AG04449 (cell line): ENCODE measurements at regions not wholly inside any gene's neighbourhood (a gene's known extent, or its start where the extent isn't known, plus 50 kb on each side); places are given as distances from the start of the nearest gene placed in this dataset.

Experiments used
- CTCF ChIA-PET: fragments of 350-600 bp; formaldehyde crosslinking; extraction: SDS; loops from one replicate; lab custom pipeline; 2021; ENCODE audit warnings: antibody characterized with exemption; lab: Yijun Ruan, JAX
- POLR2A ChIA-PET: fragments of 400-600, 350-600 bp; formaldehyde crosslinking; extraction: SDS; loops from one replicate; lab custom pipeline; 2020; ENCODE audit warnings: antibody characterized with exemption, inconsistent platforms; lab: Yijun Ruan, JAX
- DNase-seq: peaks from one replicate; pipeline ENCODE4 v3.0.0-alpha.2; 2010; ENCODE audit warnings: low read depth, low spot score
- H3K4me3 ChIP-seq: 2 replicates; pipeline ENCODE4 v1.5.1; 2011; ENCODE audit warnings: low read depth, mild to moderate bottlenecking, control low read depth, low read length
- CTCF ChIP-seq: IDR thresholded peaks from one replicate; pipeline ENCODE4 v1.5.1; 2011; ENCODE audit warnings: mild to moderate bottlenecking, moderate library complexity, low read length, control low read depth, inconsistent platforms; ENCODE audit not compliant: insufficient read depth; ENCODE audit errors: missing control alignments

DNA sequence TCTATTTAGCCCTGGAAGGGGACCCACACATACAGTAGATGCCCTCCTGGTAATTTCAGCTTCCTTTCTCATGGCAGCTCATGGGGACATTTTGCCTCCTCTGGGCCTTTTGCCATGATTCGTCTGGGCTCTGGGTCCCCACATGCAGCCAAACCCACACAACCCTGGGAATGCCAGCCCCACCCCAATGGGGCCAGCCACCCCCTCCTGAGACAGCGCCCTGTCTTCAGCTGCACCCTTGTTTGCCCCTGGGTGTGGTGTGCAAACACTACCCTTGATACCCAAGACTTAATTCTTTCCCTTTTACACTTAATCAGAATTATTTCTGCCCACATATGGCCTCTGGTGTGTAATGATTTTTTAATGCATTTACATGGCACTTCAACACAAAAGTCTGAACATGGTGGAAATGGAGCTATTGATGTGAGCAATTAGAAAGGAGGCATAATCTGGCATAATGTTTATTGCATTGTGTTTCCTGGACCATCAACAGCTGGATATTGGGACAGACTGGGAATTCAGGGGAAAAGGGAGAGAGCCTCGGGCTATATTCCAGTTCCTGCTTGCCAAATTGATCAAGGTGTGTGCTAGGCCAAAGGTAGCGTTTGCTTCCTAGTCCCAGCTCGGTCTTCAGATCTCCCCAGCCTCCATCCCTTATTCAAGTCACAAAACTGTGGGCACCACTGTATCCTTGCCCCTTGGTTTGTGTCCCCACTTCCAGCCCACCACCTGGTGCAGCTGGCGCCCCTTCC lies 85.0 kb upstream of the ANO1 start:
- no peak for TF ChIP-seq CTCF
- CTCF ChIA-PET: interaction anchor here (0.9 kb wide), 1 partner anchor 77 kb away, joined by 3 read pairs; no protein-coding TSS in a partner anchor
- no peak overlapping the region for H3K4me3 ChIP-seq
- POLR2A ChIA-PET: no interaction called here
- DNase-seq: no peak

- CTCF ChIA-PET: no interaction called here
- no peak for DNase-seq
- POLR2A ChIA-PET: no interaction called here
- TF ChIP-seq CTCF: no peak
- no peak overlapping the region for H3K4me3 ChIP-seq
These were observed 83.3 kb upstream of the ANO1 start for GRCh38 chr11:69994810-69995209.

GRCh38 chr11:69995697-69996096 lies 82.4 kb upstream of the ANO1 start:
- DNase-seq: no peak
- no peak for TF ChIP-seq CTCF
- ChIA-PET POLR2A (no interaction called here), CTCF (no interaction called here)
- H3K4me3 ChIP-seq: no peak overlapping the region

DNA sequence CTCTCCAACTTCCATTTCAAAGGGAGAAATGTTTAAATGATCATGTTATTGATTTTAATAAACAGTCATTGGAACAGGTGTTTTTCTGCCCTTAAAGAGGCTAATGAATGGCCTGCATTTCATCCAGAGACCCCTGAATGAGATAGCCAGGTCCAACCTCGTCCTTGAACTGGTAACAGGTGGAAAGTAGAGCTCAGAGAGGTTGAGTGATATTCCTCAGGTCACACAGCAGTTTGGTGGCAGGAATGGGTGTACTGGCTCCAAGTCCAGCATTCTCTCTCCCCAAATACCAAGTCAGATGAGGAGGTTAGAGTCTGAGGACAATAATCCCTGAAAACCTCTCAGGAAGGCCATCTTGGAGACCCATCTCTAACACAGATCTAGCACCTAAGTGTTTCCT lies 81.7 kb upstream of the ANO1 start:
- POLR2A ChIA-PET: no interaction called here
- DNase-seq: no peak
- no peak for TF ChIP-seq CTCF
- H3K4me3 ChIP-seq: no peak overlapping the region
- CTCF ChIA-PET: no interaction called here

DNA sequence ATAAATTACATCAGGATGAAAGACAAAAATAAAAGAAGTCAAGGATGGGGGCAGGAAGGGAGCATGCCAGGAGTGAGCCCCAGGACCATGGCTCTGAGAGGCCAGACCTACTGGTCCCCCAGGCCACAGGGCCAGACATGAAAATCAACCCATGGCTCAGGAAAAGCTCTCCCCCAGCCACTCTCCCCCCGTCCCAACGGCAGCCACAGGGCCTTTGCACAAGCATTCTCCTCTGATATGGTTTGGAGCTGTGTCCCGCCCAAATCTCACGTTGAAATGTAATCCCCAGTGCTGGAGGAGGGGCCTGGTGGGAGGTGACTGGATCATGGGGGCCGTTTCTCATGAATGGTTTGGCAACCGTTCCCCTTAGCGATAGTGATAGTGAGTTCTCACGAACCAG lies 80.8 kb upstream of the ANO1 start:
- CTCF ChIA-PET: no interaction called here
- no peak overlapping the region for H3K4me3 ChIP-seq
- no peak for DNase-seq
- TF ChIP-seq CTCF: no peak
- POLR2A ChIA-PET: no interaction called here

DNA sequence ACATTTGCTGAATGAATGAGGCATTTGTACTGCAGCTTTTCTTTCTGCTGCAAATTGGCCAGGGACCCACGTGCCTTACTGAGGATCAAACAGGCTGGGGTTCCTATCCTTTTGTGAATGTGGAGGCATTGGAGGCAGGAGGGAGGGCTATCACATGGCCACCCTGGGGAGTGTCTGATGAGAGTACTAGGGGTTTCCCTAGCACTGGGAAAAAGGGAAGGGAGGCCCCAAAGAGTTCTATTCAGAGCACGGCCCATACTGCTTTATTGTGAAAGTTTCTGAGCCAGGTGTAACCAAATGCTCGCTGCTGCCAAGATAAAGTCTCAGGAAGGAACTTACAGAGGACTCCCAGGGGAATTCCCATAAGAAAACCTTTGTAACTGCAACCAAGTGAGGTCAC lies 78.4 kb upstream of the ANO1 start:
- no peak for DNase-seq
- TF ChIP-seq CTCF: no peak
- CTCF ChIA-PET: no interaction called here
- POLR2A ChIA-PET: no interaction called here
- H3K4me3 ChIP-seq: no peak overlapping the region
